ENCODE measurements at regions not wholly inside any gene's neighbourhood (a gene's known extent, or its start where the extent isn't known, plus 50 kb on each side); places are given as distances from the start of the nearest gene placed in this dataset.

GRCh38 chr20:22821081-22821727, 213.9 kb upstream of the SSTR4 start:
- POLR2A ChIA-PET: no interaction called here
- no peak for TF ChIP-seq CTCF (IDR thresholded peaks at IDR 0.05; ENCODE audit: insufficient read depth, low read length, missing control alignments)
- no peak overlapping the region for H3K4me3 ChIP-seq (ENCODE audit: low read depth, low read length)
- DNase-seq (ENCODE audit: low read depth, low spot score): no peak
- CTCF ChIA-PET: no interaction called here

- ChIA-PET POLR2A (no interaction called here), CTCF (interaction anchor here (1.2 kb wide), 1 partner anchor 13 kb away, joined by 3 read pairs; no protein-coding TSS in a partner anchor)
Measured at GRCh38 chr20:22821796-22822195, 213.3 kb upstream of the SSTR4 start.

GRCh38 chr20:22823119-22823518, 212.0 kb upstream of the SSTR4 start:
- no peak for TF ChIP-seq CTCF (IDR thresholded peaks at IDR 0.05; ENCODE audit: insufficient read depth, low read length, missing control alignments)
- CTCF ChIA-PET: no interaction called here
- DNase-seq (ENCODE audit: low read depth, low spot score): no peak
- POLR2A ChIA-PET: no interaction called here
- no peak overlapping the region for H3K4me3 ChIP-seq (ENCODE audit: low read depth, low read length)

More at GRCh38 chr20:22821796-22822195, 213.3 kb upstream of the SSTR4 start:
- TF ChIP-seq CTCF (IDR thresholded peaks at IDR 0.05; ENCODE audit: insufficient read depth, low read length, missing control alignments): no peak
- no peak overlapping the region for H3K4me3 ChIP-seq (ENCODE audit: low read depth, low read length)
- no peak for DNase-seq (ENCODE audit: low read depth, low spot score)

GRCh38 chr20:22824077-22824476, 211.0 kb upstream of the SSTR4 start:
- no peak for DNase-seq (ENCODE audit: low read depth, low spot score)
- TF ChIP-seq CTCF (IDR thresholded peaks at IDR 0.05; ENCODE audit: insufficient read depth, low read length, missing control alignments): no peak
- POLR2A ChIA-PET: no interaction called here
- CTCF ChIA-PET: no interaction called here
- H3K4me3 ChIP-seq (ENCODE audit: low read depth, low read length): no peak overlapping the region

- no peak for TF ChIP-seq CTCF (IDR thresholded peaks at IDR 0.05; ENCODE audit: insufficient read depth, low read length, missing control alignments)
- H3K4me3 ChIP-seq (ENCODE audit: low read depth, low read length): no peak overlapping the region
- ChIA-PET CTCF (no interaction called here), POLR2A (no interaction called here)
- DNase-seq (ENCODE audit: low read depth, low spot score): no peak
Measured at GRCh38 chr20:22825076-22825475, 210.0 kb upstream of the SSTR4 start.

GRCh38 chr20:22825546-22825945, 209.6 kb upstream of the SSTR4 start:
- no peak for TF ChIP-seq CTCF (IDR thresholded peaks at IDR 0.05; ENCODE audit: insufficient read depth, low read length, missing control alignments)
- DNase-seq (ENCODE audit: low read depth, low spot score): no peak
- ChIA-PET POLR2A (no interaction called here), CTCF (no interaction called here)
- no peak overlapping the region for H3K4me3 ChIP-seq (ENCODE audit: low read depth, low read length)

Measured in AG04449 (cell line).